ENCODE measurements at regions not wholly inside any gene's neighbourhood (a gene's known extent, or its start where the extent isn't known, plus 50 kb on each side); places are given as distances from the start of the nearest gene placed in this dataset.

DNA sequence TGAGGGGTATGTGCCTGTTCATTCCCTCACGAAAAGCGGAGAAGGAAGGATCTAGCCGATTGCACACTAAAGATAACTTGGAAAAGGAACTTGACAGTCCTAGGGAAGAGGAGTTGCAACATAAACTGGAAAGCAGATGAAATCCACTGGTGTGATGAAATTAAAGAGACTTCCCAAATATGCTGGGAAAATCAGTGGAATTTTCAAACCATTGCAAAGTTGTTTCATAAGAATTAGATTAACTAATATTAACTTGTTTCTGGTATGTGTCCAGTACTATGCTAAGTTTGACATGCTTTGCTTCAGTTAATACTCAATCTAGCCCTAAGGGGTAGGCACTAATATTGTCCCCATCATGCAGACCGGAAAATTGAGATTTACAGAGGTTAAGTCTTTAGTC, 222.7 kb downstream of the IKZF2 start:
- Histone ChIP-seq H3K4me3 (no peak overlapping the region), H3K4me1 (peaks cover 0 to 4% (median 0%) of the 10 kb centered on the region in 12 donors), H3K36me3 (no peaks in the 10 kb centered on the region), H3K27ac (no peak overlapping the region), H3K9me3 (peaks cover 0 to 9% (median 2%) of the 10 kb centered on the region in 12 donors), H3K27me3 (no peaks in the 10 kb centered on the region)
- DNase-seq, result no peak
- intact Hi-C loops (cut with DNase I), result no loop called here
- ATAC-seq, result peak in 2 of 4 donors; percentile 16 to 68
- WGBS, 4 donors, result 71 to 83% (median 78%) methylated on average over 4 of the region's 4 CpGs
- TF ChIP-seq, protein P1, sequence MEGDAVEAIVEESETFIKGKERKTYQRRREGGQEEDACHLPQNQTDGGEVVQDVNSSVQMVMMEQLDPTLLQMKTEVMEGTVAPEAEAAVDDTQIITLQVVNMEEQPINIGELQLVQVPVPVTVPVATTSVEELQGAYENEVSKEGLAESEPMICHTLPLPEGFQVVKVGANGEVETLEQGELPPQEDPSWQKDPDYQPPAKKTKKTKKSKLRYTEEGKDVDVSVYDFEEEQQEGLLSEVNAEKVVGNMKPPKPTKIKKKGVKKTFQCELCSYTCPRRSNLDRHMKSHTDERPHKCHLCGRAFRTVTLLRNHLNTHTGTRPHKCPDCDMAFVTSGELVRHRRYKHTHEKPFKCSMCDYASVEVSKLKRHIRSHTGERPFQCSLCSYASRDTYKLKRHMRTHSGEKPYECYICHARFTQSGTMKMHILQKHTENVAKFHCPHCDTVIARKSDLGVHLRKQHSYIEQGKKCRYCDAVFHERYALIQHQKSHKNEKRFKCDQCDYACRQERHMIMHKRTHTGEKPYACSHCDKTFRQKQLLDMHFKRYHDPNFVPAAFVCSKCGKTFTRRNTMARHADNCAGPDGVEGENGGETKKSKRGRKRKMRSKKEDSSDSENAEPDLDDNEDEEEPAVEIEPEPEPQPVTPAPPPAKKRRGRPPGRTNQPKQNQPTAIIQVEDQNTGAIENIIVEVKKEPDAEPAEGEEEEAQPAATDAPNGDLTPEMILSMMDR (IDR thresholded peaks at IDR 0.05), result no peak
- TF ChIP-seq POLR2A (IDR thresholded peaks at IDR 0.05), result no peak

- 61 to 80% (median 65%) methylated on average over 4 of the region's 4 CpGs for WGBS, 4 donors
- H3K36me3 ChIP-seq, result no peaks in the 10 kb centered on the region
- no peak overlapping the region for H3K4me3 ChIP-seq
- DNase-seq (peak; percentile 28 to 80 (median 36)), ATAC-seq (peak in 1 of 4 donors; percentile 46)
- TF ChIP-seq POLR2A (IDR thresholded peaks at IDR 0.05), result no peak
- TF ChIP-seq, protein P1 (IDR thresholded peaks at IDR 0.05), result no peak
- no peaks in the 10 kb centered on the region for H3K27me3 ChIP-seq
- peaks cover 0 to 4% (median 0%) of the 10 kb centered on the region in 12 donors for H3K4me1 ChIP-seq
- no peak overlapping the region for H3K27ac ChIP-seq
- peaks cover 0 to 9% (median 2%) of the 10 kb centered on the region in 12 donors for H3K9me3 ChIP-seq
- intact Hi-C loops (cut with DNase I), result no loop called here
Measured at GRCh38 chr2:212926940-212927339, 224.5 kb downstream of the IKZF2 start.

GRCh38 chr2:212923393-212923792, 228.0 kb downstream of the IKZF2 start:
- intact Hi-C loops (cut with DNase I), result no loop called here
- peaks cover 0 to 9% (median 2%) of the 10 kb centered on the region in 12 donors for H3K9me3 ChIP-seq
- DNase-seq (no peak), ATAC-seq (no peak)
- 95 to 97% (median 96%) methylated on average over 1 of the region's 1 CpG for WGBS, 4 donors
- TF ChIP-seq, protein P1 (IDR thresholded peaks at IDR 0.05), result no peak
- TF ChIP-seq POLR2A (IDR thresholded peaks at IDR 0.05), result no peak
- H3K4me3 ChIP-seq, result no peak overlapping the region
- H3K36me3 ChIP-seq, result no peaks in the 10 kb centered on the region
- H3K27ac ChIP-seq, result no peak overlapping the region
- no peaks in the 10 kb centered on the region for H3K27me3 ChIP-seq
- H3K4me1 ChIP-seq, result no peaks in the 10 kb centered on the region

DNA sequence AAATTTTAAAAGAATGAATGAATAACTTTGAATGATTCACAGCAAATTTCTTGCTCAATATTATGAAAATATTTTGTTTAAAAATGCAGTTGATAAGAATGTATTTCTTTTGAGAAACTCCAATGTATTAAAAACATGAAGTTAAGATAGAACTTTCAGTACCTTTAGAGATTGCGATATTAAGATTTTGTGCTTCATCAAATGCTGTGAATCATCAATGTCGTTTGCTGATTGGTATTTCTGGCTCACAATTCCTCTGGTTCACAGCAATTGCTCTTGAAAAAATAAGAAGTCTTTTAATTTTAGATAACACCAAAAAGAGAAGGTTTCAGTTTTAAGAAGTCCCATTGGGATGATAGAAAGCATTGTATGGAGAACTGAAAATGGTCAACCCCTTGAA, 228.7 kb downstream of the IKZF2 start:
- WGBS, 4 donors, result 80 to 86% (median 85%) methylated on average over 2 of the region's 2 CpGs
- ATAC-seq (no peak), DNase-seq (no peak)
- Histone ChIP-seq H3K36me3 (no peaks in the 10 kb centered on the region), H3K4me3 (no peak overlapping the region), H3K27me3 (no peaks in the 10 kb centered on the region), H3K9me3 (peaks cover 0 to 9% (median 2%) of the 10 kb centered on the region in 12 donors), H3K4me1 (no peaks in the 10 kb centered on the region), H3K27ac (no peak overlapping the region)
- TF ChIP-seq, protein P1 (IDR thresholded peaks at IDR 0.05), result no peak
- intact Hi-C loops (cut with DNase I), result no loop called here
